ENCODE measurements at regions not wholly inside any gene's neighbourhood (a gene's known extent, or its start where the extent isn't known, plus 50 kb on each side); places are given as distances from the start of the nearest gene placed in this dataset.

DNA sequence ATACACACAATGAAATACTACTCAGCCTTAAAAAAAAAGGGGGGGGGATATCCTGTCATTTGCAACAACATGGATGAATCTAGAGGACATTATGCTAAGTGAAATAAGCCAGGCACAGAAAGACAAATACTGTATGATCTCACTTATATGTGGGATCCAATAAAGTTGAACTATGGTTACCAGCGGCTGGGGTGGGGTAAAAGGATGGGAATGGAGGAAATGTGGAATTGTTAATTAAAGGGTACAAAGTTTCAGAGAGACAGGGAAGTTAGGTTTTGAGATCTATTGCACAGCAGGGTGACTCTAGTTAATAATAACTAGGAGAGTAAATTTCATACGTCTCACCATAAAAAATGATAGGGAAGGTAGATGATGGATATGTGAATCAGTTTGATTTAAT, 76.2 kb upstream of the ZNF608 start:
- DNase-seq: no peak
- H3K4me3 ChIP-seq (ENCODE audit: low read depth, low read length): no peak overlapping the region
- no peak for TF ChIP-seq CTCF (IDR thresholded peaks at IDR 0.05; ENCODE audit: low read depth, low read length)
- peaks cover 10% of the 10 kb centered on the region; the same call in 1 of the 2 replicates for H3K4me1 ChIP-seq
- no peaks in the 10 kb centered on the region for H3K27me3 ChIP-seq
- H3K9me3 ChIP-seq: no peaks in the 10 kb centered on the region
- no peaks in the 10 kb centered on the region for H3K36me3 ChIP-seq

DNA sequence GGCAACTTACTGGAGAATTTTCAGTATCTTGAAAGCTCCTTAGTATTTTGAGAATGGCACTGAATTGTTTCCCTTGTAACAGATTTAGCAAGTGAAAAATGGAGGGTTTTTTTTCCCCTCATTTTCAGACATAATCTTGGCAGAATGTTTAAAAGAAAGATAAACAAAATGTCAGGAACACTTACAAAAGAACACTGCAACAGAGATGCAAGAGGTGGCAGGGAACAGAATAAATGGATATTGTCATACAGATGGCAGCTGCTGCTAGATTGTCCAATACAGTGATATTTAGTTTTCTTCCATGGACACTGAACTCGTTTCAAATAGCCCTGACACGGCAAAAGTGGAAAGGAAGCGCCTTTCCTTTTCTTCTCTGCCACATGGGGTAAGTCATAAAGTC, 76.9 kb upstream of the ZNF608 start:
- peaks cover 10% of the 10 kb centered on the region; the same call in 1 of the 2 replicates for H3K4me1 ChIP-seq
- H3K27me3 ChIP-seq: no peaks in the 10 kb centered on the region
- H3K36me3 ChIP-seq: no peaks in the 10 kb centered on the region
- no peak for DNase-seq
- no peaks in the 10 kb centered on the region for H3K9me3 ChIP-seq
- no peak overlapping the region for H3K4me3 ChIP-seq (ENCODE audit: low read depth, low read length)
- no peak for TF ChIP-seq CTCF (IDR thresholded peaks at IDR 0.05; ENCODE audit: low read depth, low read length)

GRCh38 chr5:124824637-124825158, 78.3 kb upstream of the ZNF608 start:
- no peak for TF ChIP-seq CTCF (IDR thresholded peaks at IDR 0.05; ENCODE audit: low read depth, low read length)
- no peak for DNase-seq
- H3K36me3 ChIP-seq: no peaks in the 10 kb centered on the region
- no peak overlapping the region for H3K4me3 ChIP-seq (ENCODE audit: low read depth, low read length)
- no peaks in the 10 kb centered on the region for H3K27me3 ChIP-seq
- H3K9me3 ChIP-seq: no peaks in the 10 kb centered on the region
- H3K4me1 ChIP-seq: peaks cover 10% of the 10 kb centered on the region; the same call in 1 of the 2 replicates

- H3K9me3 ChIP-seq: no peaks in the 10 kb centered on the region
- no peak overlapping the region for H3K4me3 ChIP-seq (ENCODE audit: low read depth, low read length)
- no peak for TF ChIP-seq CTCF (IDR thresholded peaks at IDR 0.05; ENCODE audit: low read depth, low read length)
- no peak for DNase-seq
- peaks cover 10% of the 10 kb centered on the region; the same call in 1 of the 2 replicates for H3K4me1 ChIP-seq
- H3K27me3 ChIP-seq: no peaks in the 10 kb centered on the region
- no peaks in the 10 kb centered on the region for H3K36me3 ChIP-seq
These were observed 79.0 kb upstream of the ZNF608 start for GRCh38 chr5:124825250-124825982.

GRCh38 chr5:124825983-124826337, 79.5 kb upstream of the ZNF608 start:
- no peaks in the 10 kb centered on the region for H3K27me3 ChIP-seq
- no peaks in the 10 kb centered on the region for H3K36me3 ChIP-seq
- no peak for DNase-seq
- TF ChIP-seq CTCF (IDR thresholded peaks at IDR 0.05; ENCODE audit: low read depth, low read length): no peak
- H3K4me1 ChIP-seq: peaks cover 10% of the 10 kb centered on the region; the same call in 1 of the 2 replicates
- no peak overlapping the region for H3K4me3 ChIP-seq (ENCODE audit: low read depth, low read length)
- H3K9me3 ChIP-seq: no peaks in the 10 kb centered on the region

GRCh38 chr5:124828731-124829234, 82.3 kb upstream of the ZNF608 start:
- Histone ChIP-seq H3K36me3 (no peaks in the 10 kb centered on the region), H3K4me1 (peaks cover 3% of the 10 kb centered on the region; the same call in 1 of the 2 replicates), H3K27me3 (no peaks in the 10 kb centered on the region), H3K9me3 (no peaks in the 10 kb centered on the region), H3K4me3 (ENCODE audit: low read depth, low read length) (no peak overlapping the region)
- DNase-seq: no peak
- TF ChIP-seq CTCF (IDR thresholded peaks at IDR 0.05; ENCODE audit: low read depth, low read length): no peak
